ENCODE measurements at regions not wholly inside any gene's neighbourhood (a gene's known extent, or its start where the extent isn't known, plus 50 kb on each side); places are given as distances from the start of the nearest gene placed in this dataset.

GRCh38 chr13:89856512-89856911, 1491.0 kb upstream of the MIR17HG start:
- no peak for DNase-seq
- no peaks in the 10 kb centered on the region for H3K36me3 ChIP-seq
- H3K27me3 ChIP-seq (ENCODE audit: low read depth) = no peaks in the 10 kb centered on the region
- no peaks in the 10 kb centered on the region for H3K9me3 ChIP-seq (replicated peaks)
- no peak for TF ChIP-seq CTCF (IDR thresholded peaks at IDR 0.05; ENCODE audit: borderline replicate concordance)
- H3K4me1 ChIP-seq = no peaks in the 10 kb centered on the region
- no peak overlapping the region for H3K27ac ChIP-seq (replicated peaks)
- intact Hi-C loops (cut with micrococcal nuclease) = no loop called here
- H3K4me3 ChIP-seq = no peak overlapping the region

- DNase-seq = no peak
- Histone ChIP-seq H3K4me3 (no peak overlapping the region), H3K4me1 (no peaks in the 10 kb centered on the region), H3K27ac (replicated peaks) (no peak overlapping the region), H3K36me3 (no peaks in the 10 kb centered on the region), H3K27me3 (ENCODE audit: low read depth) (no peaks in the 10 kb centered on the region), H3K9me3 (replicated peaks) (no peaks in the 10 kb centered on the region)
- no peak for TF ChIP-seq CTCF (IDR thresholded peaks at IDR 0.05; ENCODE audit: borderline replicate concordance)
- intact Hi-C loops (cut with micrococcal nuclease) = no loop called here
Observed at GRCh38 chr13:89857502-89857901, 1490.0 kb upstream of the MIR17HG start.

GRCh38 chr13:89862011-89862690, 1485.3 kb upstream of the MIR17HG start:
- no peaks in the 10 kb centered on the region for H3K27me3 ChIP-seq (ENCODE audit: low read depth)
- H3K9me3 ChIP-seq (replicated peaks) = no peaks in the 10 kb centered on the region
- H3K27ac ChIP-seq (replicated peaks) = no peak overlapping the region
- H3K4me3 ChIP-seq = no peak overlapping the region
- no peaks in the 10 kb centered on the region for H3K36me3 ChIP-seq
- no peaks in the 10 kb centered on the region for H3K4me1 ChIP-seq
- intact Hi-C loops (cut with micrococcal nuclease) = no loop called here
- no peak for TF ChIP-seq CTCF (IDR thresholded peaks at IDR 0.05; ENCODE audit: borderline replicate concordance)
- no peak for DNase-seq

GRCh38 chr13:89862691-89863036, 1484.8 kb upstream of the MIR17HG start:
- no peaks in the 10 kb centered on the region for H3K36me3 ChIP-seq
- H3K27me3 ChIP-seq (ENCODE audit: low read depth) = no peaks in the 10 kb centered on the region
- intact Hi-C loops (cut with micrococcal nuclease) = no loop called here
- DNase-seq = no peak
- H3K4me3 ChIP-seq = no peak overlapping the region
- no peaks in the 10 kb centered on the region for H3K4me1 ChIP-seq
- no peak overlapping the region for H3K27ac ChIP-seq (replicated peaks)
- no peak for TF ChIP-seq CTCF (IDR thresholded peaks at IDR 0.05; ENCODE audit: borderline replicate concordance)
- no peaks in the 10 kb centered on the region for H3K9me3 ChIP-seq (replicated peaks)

GRCh38 chr13:89865164-89866064, 1482.1 kb upstream of the MIR17HG start:
- Histone ChIP-seq H3K4me3 (no peak overlapping the region), H3K27ac (replicated peaks) (no peak overlapping the region), H3K9me3 (replicated peaks) (no peaks in the 10 kb centered on the region), H3K36me3 (no peaks in the 10 kb centered on the region), H3K4me1 (no peaks in the 10 kb centered on the region), H3K27me3 (ENCODE audit: low read depth) (no peaks in the 10 kb centered on the region)
- no peak for DNase-seq
- TF ChIP-seq CTCF (IDR thresholded peaks at IDR 0.05; ENCODE audit: borderline replicate concordance) = no peak
- intact Hi-C loops (cut with micrococcal nuclease) = no loop called here

Measured in left ventricle myocardium inferior (tissue), 1 donor.